Mammary epithelial cell (primary cell): ENCODE measurements at regions not wholly inside any gene's neighbourhood (a gene's known extent, or its start where the extent isn't known, plus 50 kb on each side); places are given as distances from the start of the nearest gene placed in this dataset.

Source experiments
- CTCF ChIP-seq, 2 donors: IDR thresholded peaks in 1 of 2; conservative IDR thresholded peaks in 1 of 2; 2 replicates each; pipeline ENCODE4 v1.5.1; 2011 to 2012; ENCODE audit warnings: inconsistent platforms in 2 of 2, low read length in 2 of 2, mild to moderate bottlenecking in 2 of 2, control low read depth in 1 of 2, low read depth in 1 of 2; ENCODE audit not compliant: insufficient read depth in 1 of 2; ENCODE audit errors: extremely low read depth in 1 of 2
- EZH2 ChIP-seq: IDR thresholded peaks from 2 replicates; pipeline ENCODE4 v1.6.1; 2012; ENCODE audit warnings: low read length, inconsistent platforms, borderline replicate concordance

GRCh38 chr11:129530154-129530895, 154.7 kb downstream of the BARX2 start:
- TF ChIP-seq CTCF (conservative IDR thresholded peaks at IDR 0.05 in 1 of 2, IDR thresholded peaks at IDR 0.05 in 1 of 2; ENCODE audit: extremely low read depth in 1 of 2, insufficient read depth in 1 of 2, low read depth in 1 of 2, low read length in 2 of 2) = no peak
- no peak for TF ChIP-seq EZH2
